ENCODE measurements at regions not wholly inside any gene's neighbourhood (a gene's known extent, or its start where the extent isn't known, plus 50 kb on each side); places are given as distances from the start of the nearest gene placed in this dataset.

GRCh38 chr22:27232077-27232476 lies 569.5 kb downstream of the MN1 start:
- Histone ChIP-seq H2AFZ (ENCODE audit: low read depth, low read length) (no peak overlapping the region), H3K4me2 (ENCODE audit: low read length) (no peak overlapping the region), H3K27ac (ENCODE audit: low read length) (no peak overlapping the region), H4K20me1 (ENCODE audit: insufficient read depth, low read length) (no peaks in the 10 kb centered on the region), H3K79me2 (ENCODE audit: low read length) (no peaks in the 10 kb centered on the region), H3K4me3 (ENCODE audit: low read length) (no peak overlapping the region), H3K9me3 (ENCODE audit: insufficient read depth, low read length) (no peaks in the 10 kb centered on the region), H3K36me3 (replicated peaks; ENCODE audit: low read depth, low read length) (no peaks in the 10 kb centered on the region), H3K27me3 (ENCODE audit: low read depth, low read length) (peaks cover 6% of the 10 kb centered on the region; the same call in 1 of the 2 replicates), H3K9ac (ENCODE audit: low read length) (no peak overlapping the region), H3K4me1 (ENCODE audit: low read length) (no peaks in the 10 kb centered on the region)
- TF ChIP-seq CTCF (IDR thresholded peaks at IDR 0.05; ENCODE audit: low read depth, low read length) = no peak
- TF ChIP-seq EZH2phosphoT487 (IDR thresholded peaks at IDR 0.05; ENCODE audit: low read depth) = no peak

- Histone ChIP-seq H3K4me3 (ENCODE audit: low read length) (no peak overlapping the region), H3K9ac (ENCODE audit: low read length) (no peak overlapping the region), H3K36me3 (replicated peaks; ENCODE audit: low read depth, low read length) (no peaks in the 10 kb centered on the region), H3K4me2 (ENCODE audit: low read length) (no peak overlapping the region), H2AFZ (ENCODE audit: low read depth, low read length) (no peak overlapping the region), H3K9me3 (ENCODE audit: insufficient read depth, low read length) (no peaks in the 10 kb centered on the region), H3K27ac (ENCODE audit: low read length) (no peak overlapping the region), H4K20me1 (ENCODE audit: insufficient read depth, low read length) (no peaks in the 10 kb centered on the region), H3K27me3 (ENCODE audit: low read depth, low read length) (peaks cover 13% of the 10 kb centered on the region; the same call in 1 of the 2 replicates), H3K79me2 (ENCODE audit: low read length) (no peaks in the 10 kb centered on the region), H3K4me1 (ENCODE audit: low read length) (no peaks in the 10 kb centered on the region)
- TF ChIP-seq CTCF (IDR thresholded peaks at IDR 0.05; ENCODE audit: low read depth, low read length) = no peak
- TF ChIP-seq EZH2phosphoT487 (IDR thresholded peaks at IDR 0.05; ENCODE audit: low read depth) = no peak
Measured at GRCh38 chr22:27237080-27237741, 564.3 kb downstream of the MN1 start.

GRCh38 chr22:27238935-27239510 lies 562.5 kb downstream of the MN1 start:
- TF ChIP-seq CTCF (IDR thresholded peaks at IDR 0.05; ENCODE audit: low read depth, low read length) = no peak
- no peak for TF ChIP-seq EZH2phosphoT487 (IDR thresholded peaks at IDR 0.05; ENCODE audit: low read depth)
- Histone ChIP-seq H3K9me3 (ENCODE audit: insufficient read depth, low read length) (no peaks in the 10 kb centered on the region), H3K27me3 (ENCODE audit: low read depth, low read length) (peaks cover 18% of the 10 kb centered on the region; the same call in 1 of the 2 replicates), H3K27ac (ENCODE audit: low read length) (no peak overlapping the region), H2AFZ (ENCODE audit: low read depth, low read length) (no peak overlapping the region), H3K4me3 (ENCODE audit: low read length) (no peak overlapping the region), H3K4me1 (ENCODE audit: low read length) (no peaks in the 10 kb centered on the region), H3K9ac (ENCODE audit: low read length) (no peak overlapping the region), H4K20me1 (ENCODE audit: insufficient read depth, low read length) (no peaks in the 10 kb centered on the region), H3K36me3 (replicated peaks; ENCODE audit: low read depth, low read length) (no peaks in the 10 kb centered on the region), H3K4me2 (ENCODE audit: low read length) (no peak overlapping the region), H3K79me2 (ENCODE audit: low read length) (no peaks in the 10 kb centered on the region)

- Histone ChIP-seq H3K79me2 (ENCODE audit: low read length) (no peaks in the 10 kb centered on the region), H3K9ac (ENCODE audit: low read length) (no peak overlapping the region), H3K4me2 (ENCODE audit: low read length) (no peak overlapping the region), H3K36me3 (replicated peaks; ENCODE audit: low read depth, low read length) (no peaks in the 10 kb centered on the region), H3K27ac (ENCODE audit: low read length) (no peak overlapping the region), H4K20me1 (ENCODE audit: insufficient read depth, low read length) (no peaks in the 10 kb centered on the region), H3K4me1 (ENCODE audit: low read length) (no peaks in the 10 kb centered on the region), H3K27me3 (ENCODE audit: low read depth, low read length) (peaks cover 18% of the 10 kb centered on the region; the same call in 1 of the 2 replicates), H2AFZ (ENCODE audit: low read depth, low read length) (no peak overlapping the region), H3K9me3 (ENCODE audit: insufficient read depth, low read length) (no peaks in the 10 kb centered on the region), H3K4me3 (ENCODE audit: low read length) (no peak overlapping the region)
- no peak for TF ChIP-seq EZH2phosphoT487 (IDR thresholded peaks at IDR 0.05; ENCODE audit: low read depth)
- TF ChIP-seq CTCF (IDR thresholded peaks at IDR 0.05; ENCODE audit: low read depth, low read length) = no peak
Measured at GRCh38 chr22:27239520-27239919, 562.0 kb downstream of the MN1 start.
